ENCODE measurements at regions not wholly inside any gene's neighbourhood (a gene's known extent, or its start where the extent isn't known, plus 50 kb on each side); places are given as distances from the start of the nearest gene placed in this dataset.
A peak's percentile ranks its signal among the peaks of the same experiment; 100 is the strongest.

- ATAC-seq, result no peak
- Histone ChIP-seq H4K20me1 (replicated peaks; ENCODE audit: insufficient read depth) (no peaks in the 10 kb centered on the region), H3K27ac (ENCODE audit: low read depth) (no peak overlapping the region), H3K36me3 (ENCODE audit: insufficient read depth) (no peaks in the 10 kb centered on the region), H3K4me3 (no peak overlapping the region), H3K9me2 (ENCODE audit: insufficient read depth) (no peaks in the 10 kb centered on the region), H3K4me2 (no peak overlapping the region), H3K79me2 (replicated peaks; ENCODE audit: insufficient read depth) (no peaks in the 10 kb centered on the region), H2AFZ (peak overlapping the region; percentile 25; the same call in 1 of the 2 replicates), H3K4me1 (ENCODE audit: insufficient read depth) (peaks cover 7% of the 10 kb centered on the region; the same call in 1 of the 2 replicates), H3K27me3 (ENCODE audit: insufficient read depth) (no peaks in the 10 kb centered on the region), H3F3A (replicated peaks; ENCODE audit: low read depth) (no peaks in the 10 kb centered on the region)
- TF ChIP-seq CREB1 (CRISPR knock-in tag; IDR thresholded peaks at IDR 0.05; ENCODE audit: low read depth), result no peak
- TF ChIP-seq CTCF (conservative IDR thresholded peaks at IDR 0.05; ENCODE audit: low read depth in 2 of 2), result no peak
- no peak for TF ChIP-seq ETS1 (IDR thresholded peaks at IDR 0.05)
- TF ChIP-seq EZH2phosphoT487 (IDR thresholded peaks at IDR 0.05; ENCODE audit: unreplicated experiment), result no peak
- Mint-ChIP-seq H3K4me3 (no peak overlapping the region), H3K27ac (no peak overlapping the region), H3K36me3 (ENCODE audit: low read depth) (no peaks in the 10 kb centered on the region), H3K9me3 (0 out of 3 replicates have a peak, but pooled peaks cover under 1% of the 10 kb centered on the region), H3K27me3 (ENCODE audit: insufficient read depth, low read depth, poor library complexity) (no peaks in the 10 kb centered on the region), H3K4me1 (peaks cover 17% of the 10 kb centered on the region)
- DNase-seq (ENCODE audit: low spot score), result no peak
These were observed 225.0 kb upstream of the SLC10A2 start for GRCh38 chr13:103291226-103291625.

GRCh38 chr13:103289681-103290080 is 223.5 kb upstream of the SLC10A2 start:
- Histone ChIP-seq H3K27me3 (ENCODE audit: insufficient read depth) (no peaks in the 10 kb centered on the region), H3K4me1 (ENCODE audit: insufficient read depth) (peaks cover 7% of the 10 kb centered on the region; the same call in 1 of the 2 replicates), H3K36me3 (ENCODE audit: insufficient read depth) (no peaks in the 10 kb centered on the region), H2AFZ (no peak overlapping the region), H3K4me2 (no peak overlapping the region), H3K4me3 (no peak overlapping the region), H3K27ac (ENCODE audit: low read depth) (no peak overlapping the region), H4K20me1 (replicated peaks; ENCODE audit: insufficient read depth) (no peaks in the 10 kb centered on the region), H3K9me2 (ENCODE audit: insufficient read depth) (no peaks in the 10 kb centered on the region), H3K79me2 (replicated peaks; ENCODE audit: insufficient read depth) (no peaks in the 10 kb centered on the region), H3F3A (replicated peaks; ENCODE audit: low read depth) (no peaks in the 10 kb centered on the region)
- DNase-seq (ENCODE audit: low spot score), result no peak
- Mint-ChIP-seq H3K27me3 (ENCODE audit: insufficient read depth, low read depth, poor library complexity) (peaks cover 3% of the 10 kb centered on the region), H3K36me3 (ENCODE audit: low read depth) (no peaks in the 10 kb centered on the region), H3K4me1 (peaks cover 17% of the 10 kb centered on the region), H3K27ac (no peak overlapping the region), H3K4me3 (no peak overlapping the region), H3K9me3 (no peaks in the 10 kb centered on the region)
- ATAC-seq, result no peak
- no peak for TF ChIP-seq EZH2phosphoT487 (IDR thresholded peaks at IDR 0.05; ENCODE audit: unreplicated experiment)
- no peak for TF ChIP-seq ZNF114 (CRISPR knock-in tag; IDR thresholded peaks at IDR 0.05)
- TF ChIP-seq REST (IDR thresholded peaks at IDR 0.05; ENCODE audit: unreplicated experiment), result no peak
- no peak for TF ChIP-seq CREB1 (CRISPR knock-in tag; IDR thresholded peaks at IDR 0.05; ENCODE audit: low read depth)
- TF ChIP-seq JUNB (IDR thresholded peaks at IDR 0.05; ENCODE audit: unreplicated experiment), result no peak
- TF ChIP-seq CTCF (conservative IDR thresholded peaks at IDR 0.05; ENCODE audit: low read depth in 2 of 2), result no peak
- no peak for TF ChIP-seq ETS1 (IDR thresholded peaks at IDR 0.05)
- TF ChIP-seq EZH2 (IDR thresholded peaks at IDR 0.05; ENCODE audit: low read depth, unreplicated experiment), result no peak
- no peak for TF ChIP-seq POLR2AphosphoS5 (IDR thresholded peaks at IDR 0.05; ENCODE audit: low read depth)

All from GM23338 (cell line).